Psoas muscle (tissue), 7 donors: ENCODE measurements at regions not wholly inside any gene's neighbourhood (a gene's known extent, or its start where the extent isn't known, plus 50 kb on each side); places are given as distances from the start of the nearest gene placed in this dataset.

Source experiments
- ATAC-seq, 4 donors: fragments of 200-7000 bp; cut with Tn5 transposase; one replicate each; pipeline ENCODE4 v1.9.1; 2020; ENCODE audit warnings: moderate library complexity in 3 of 4, mild to moderate bottlenecking in 2 of 4
- DNase-seq, 2 donors: peaks; one replicate each; pipeline ENCODE4 v3.0.0-alpha.2; 2020
- H3K27ac ChIP-seq: fragments of 200-600 bp; one replicate; pipeline ENCODE4 v1.8.0; 2022
- H3K27me3 ChIP-seq, 3 donors: fragments of 200-600 bp in 1 of 3; one replicate each; pipeline versions ENCODE4 v1.6.1 to v1.8.0; 2013 to 2022; ENCODE audit warnings: low read length in 2 of 3, mild to moderate bottlenecking in 2 of 3, moderate library complexity in 1 of 3; ENCODE audit not compliant: insufficient read depth in 3 of 3
- H3K36me3 ChIP-seq, 2 donors: fragments of 200-600 bp in 1 of 2; one replicate each; pipeline versions ENCODE4 v1.6.1 to v1.8.0; 2013 to 2022; ENCODE audit warnings: low read depth in 1 of 2, mild to moderate bottlenecking in 1 of 2, moderate library complexity in 1 of 2; ENCODE audit not compliant: insufficient read depth in 1 of 2
- H3K4me1 ChIP-seq: fragments of 200-600 bp; one replicate; pipeline ENCODE4 v1.8.0; 2022
- H3K4me3 ChIP-seq: fragments of 200-600 bp; one replicate; pipeline ENCODE4 v1.8.0; 2022; ENCODE audit warnings: mild to moderate bottlenecking
- H3K9me3 ChIP-seq: fragments of 200-600 bp; one replicate; pipeline ENCODE4 v1.8.0; 2022
- CTCF ChIP-seq: fragments of 200-600 bp; IDR thresholded peaks from one replicate; pipeline ENCODE4 v1.8.0; 2022; ENCODE audit warnings: antibody characterized with exemption
- WGBS, 3 donors: extraction: QIAGEN DNeasy Blood & Tissue Kit; methylation state at CpG; one replicate each; pipeline versions ENCODE4 v1.1.6 to v1.1.7; 2013; 5-methylcytosine and 5-hydroxymethylcytosine counted together
- intact Hi-C, 2 donors: fragments of 100-400 bp; cut with DNase I; formaldehyde crosslinking; loops; one replicate each; pipeline versions ENCODE4 v1.11.0 to v1.14.2; 2022
- donor health status: healthy with polysubstance abuse.
- donor health status: DM: no; HTN: no; CAD: no; lungs with moderate emphysema.
- donor health status: Bipolar disorder and iron deficiency.
- donor health status: healthy.
- donor health status: DM: yes; HTN: yes; CAD: no.
- donor health status: DM: no; HTN: no; CAD: no.
- donor health status: DM: yes; HTN: yes; CAD: no.

GRCh38 chr16:7990626-7991260 is 599.6 kb downstream of the TMEM114 start:
- no peak overlapping the region for H3K27ac ChIP-seq
- no peaks in the 10 kb centered on the region for H3K27me3 ChIP-seq
- TF ChIP-seq CTCF: no peak
- no peaks in the 10 kb centered on the region for H3K4me1 ChIP-seq
- no peaks in the 10 kb centered on the region for H3K9me3 ChIP-seq
- H3K36me3 ChIP-seq: no peaks in the 10 kb centered on the region
- ATAC-seq (no peak), DNase-seq (no peak)
- H3K4me3 ChIP-seq: no peak overlapping the region
- 75 to 78% (median 77%) methylated on average over 11 of the region's 11 CpGs for WGBS, 3 donors
- intact Hi-C loops: no loop called here

DNA sequence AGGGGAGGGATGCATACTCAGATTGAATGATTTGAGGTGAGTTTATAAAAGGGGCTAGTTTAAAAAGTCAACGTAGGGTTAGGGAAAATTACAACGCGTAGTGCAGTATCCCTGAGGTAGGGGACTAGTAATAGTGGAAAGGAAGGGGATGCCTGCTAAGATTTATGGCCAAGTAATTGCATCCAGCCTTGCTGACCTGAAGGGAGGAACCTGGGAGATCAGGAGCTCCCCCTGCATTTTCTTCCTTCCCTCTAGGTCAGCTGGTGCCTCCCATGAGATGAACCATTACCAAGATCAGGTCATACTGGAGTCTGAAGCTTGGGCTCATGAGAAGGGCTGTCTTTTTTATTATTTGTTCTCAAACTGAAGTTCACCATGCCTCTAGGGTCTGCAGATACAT is 606.6 kb downstream of the TMEM114 start:
- no peak overlapping the region for H3K27ac ChIP-seq
- no peak overlapping the region for H3K4me3 ChIP-seq
- intact Hi-C loops: no loop called here
- no peaks in the 10 kb centered on the region for H3K27me3 ChIP-seq
- DNase-seq: no peak
- H3K9me3 ChIP-seq: no peaks in the 10 kb centered on the region
- 30 to 41% (median 31%) methylated on average over 3 of the region's 3 CpGs for WGBS, 3 donors
- TF ChIP-seq CTCF: no peak
- H3K36me3 ChIP-seq: no peaks in the 10 kb centered on the region
- no peak for ATAC-seq
- no peaks in the 10 kb centered on the region for H3K4me1 ChIP-seq

GRCh38 chr16:7980133-7980483 is 610.2 kb downstream of the TMEM114 start:
- DNase-seq (no peak), ATAC-seq (no peak)
- 32 to 43% (median 40%) methylated on average over 2 of the region's 2 CpGs for WGBS, 3 donors
- TF ChIP-seq CTCF: no peak
- Histone ChIP-seq H3K9me3 (no peaks in the 10 kb centered on the region), H3K27me3 (no peaks in the 10 kb centered on the region), H3K36me3 (no peaks in the 10 kb centered on the region), H3K4me3 (no peak overlapping the region), H3K4me1 (no peaks in the 10 kb centered on the region), H3K27ac (no peak overlapping the region)
- intact Hi-C loops: no loop called here

DNA sequence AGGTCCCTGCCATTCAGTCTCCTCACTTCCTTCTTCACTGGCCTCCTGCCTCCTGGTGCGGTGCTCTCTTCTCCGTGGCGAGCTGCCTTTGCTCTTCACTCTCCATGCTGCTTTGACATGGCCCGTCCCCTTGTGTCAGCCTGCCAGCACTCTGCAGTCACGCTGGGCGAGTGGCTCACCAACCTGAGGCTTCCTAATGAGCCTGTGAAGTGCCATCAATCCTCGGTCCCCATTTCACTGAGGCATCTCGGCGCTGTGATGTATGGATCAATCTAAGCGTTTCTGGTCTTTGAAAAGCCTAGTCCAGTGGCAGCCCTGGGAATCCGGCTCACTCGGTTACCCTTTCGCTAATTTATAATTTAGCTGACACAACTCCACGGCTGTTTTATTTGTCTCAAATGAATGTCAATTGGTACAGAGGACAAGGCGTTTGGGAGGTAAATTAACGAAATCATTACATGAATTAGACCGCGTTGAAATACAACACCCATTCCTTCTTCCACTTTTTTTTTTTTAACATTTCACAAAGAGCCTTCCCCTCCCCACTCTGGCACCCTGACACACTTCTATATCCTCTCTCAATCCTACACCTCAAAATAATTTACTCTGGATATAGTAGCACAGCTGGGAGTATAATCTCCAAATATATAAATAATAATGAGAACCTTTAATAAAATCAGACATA is 610.7 kb downstream of the TMEM114 start:
- DNase-seq (no peak), ATAC-seq (no peak)
- Histone ChIP-seq H3K27me3 (no peaks in the 10 kb centered on the region), H3K9me3 (no peaks in the 10 kb centered on the region), H3K36me3 (no peaks in the 10 kb centered on the region), H3K4me3 (no peak overlapping the region), H3K27ac (no peak overlapping the region), H3K4me1 (no peaks in the 10 kb centered on the region)
- intact Hi-C loops: no loop called here
- 33 to 36% (median 34%) methylated on average over 18 of the region's 18 CpGs for WGBS, 3 donors
- TF ChIP-seq CTCF: no peak

DNA sequence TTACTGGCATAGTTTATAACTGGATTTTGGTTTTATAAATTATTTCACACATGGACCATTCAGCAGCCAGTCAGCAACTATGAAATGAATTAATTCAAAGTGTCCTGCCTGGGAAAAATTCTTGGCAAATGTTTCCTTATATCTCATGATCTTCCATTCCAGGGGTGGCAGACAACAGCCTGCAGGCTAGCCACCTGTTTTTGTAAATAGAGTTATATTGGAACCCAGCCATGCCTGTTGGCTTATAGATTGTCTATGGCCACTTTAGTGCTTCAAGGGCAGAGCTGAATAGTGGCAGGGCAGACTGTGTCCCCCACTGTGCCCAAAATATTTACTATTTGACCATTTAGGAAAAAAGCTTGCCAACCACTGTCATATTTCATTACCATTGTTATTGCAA is 613.7 kb downstream of the TMEM114 start:
- no peak for TF ChIP-seq CTCF
- Histone ChIP-seq H3K4me1 (no peaks in the 10 kb centered on the region), H3K27ac (no peak overlapping the region), H3K36me3 (no peaks in the 10 kb centered on the region), H3K4me3 (no peak overlapping the region), H3K27me3 (peaks cover 0 to 2% (median 0%) of the 10 kb centered on the region in 3 donors), H3K9me3 (no peaks in the 10 kb centered on the region)
- intact Hi-C loops: no loop called here
- DNase-seq (no peak), ATAC-seq (no peak)
